HepG2 (cell line): ENCODE measurements at regions not wholly inside any gene's neighbourhood (a gene's known extent, or its start where the extent isn't known, plus 50 kb on each side); places are given as distances from the start of the nearest gene placed in this dataset.

Experiments used
- ATAC-seq: fragments of 200-7000 bp; cut with Tn5 transposase; 3 replicates; pipeline ENCODE4 v1.9.1; 2020; ENCODE audit warnings: mild to moderate bottlenecking, moderate library complexity
- BruUV-seq: library from RNA; stranded (reverse); fragments of 400-500 nt; replicated peaks from 2 replicates; lab custom pipeline; 2021; lab: Mats Ljungman, UMichigan
- CTCF ChIA-PET: fragments of 300-600 bp; formaldehyde crosslinking; extraction: SDS; loops from one replicate; lab custom pipeline; 2021; ENCODE audit warnings: low total read pairs, inconsistent platforms, low intra/inter-chr PET ratio; lab: Yijun Ruan, JAX
- POLR2A ChIA-PET: fragments of 350-600 bp; sonication (Branson Sonifier 250); formaldehyde crosslinking; loops from one replicate; lab custom pipeline; 2020; ENCODE audit warnings: antibody characterized with exemption, inconsistent platforms; lab: Yijun Ruan, JAX
- DNase-seq: peaks from one replicate; pipeline ENCODE4 v3.0.0-alpha.2; 2015; ENCODE audit warnings: low spot score
- FAIRE-seq: peaks from 3 replicates; lab custom pipeline; 2011; peaks lifted over from hg19 to GRCh38; lab: Jason Lieb, UNC
- H2AFZ ChIP-seq: one replicate; pipeline ENCODE4 v1.6.1; 2011; ENCODE audit warnings: low read length, inconsistent platforms
- H3K27ac ChIP-seq: fragments of 300-600 bp; 3 replicates; pipeline ENCODE4 v1.8.0; 2011; ENCODE audit warnings: mixed run types, mild to moderate bottlenecking, mixed read lengths, low read length, inconsistent platforms; ENCODE audit not compliant: insufficient read depth; ENCODE audit errors: extremely low read length
- H3K27me3 ChIP-seq, 2 experiments: fragments of 200-600 bp in 1 of 2; 2 replicates in 1 of 2; 3 replicates in 1 of 2; pipeline versions ENCODE4 v1.6.0 to v1.8.0; 2011; ENCODE audit warnings: low read length in 2 of 2, mild to moderate bottlenecking in 2 of 2, moderate library complexity in 2 of 2, inconsistent platforms in 1 of 2; ENCODE audit not compliant: insufficient read depth in 2 of 2, control insufficient read depth in 1 of 2
- H3K36me3 ChIP-seq, 2 experiments: fragments of 200-600 bp in 1 of 2; replicated peaks in 1 of 2; 2 replicates in 1 of 2; 3 replicates in 1 of 2; pipeline versions ENCODE4 v1.5.1 to v1.8.0; 2011; ENCODE audit warnings: low read length in 2 of 2, inconsistent platforms in 1 of 2; ENCODE audit not compliant: insufficient read depth in 2 of 2, control insufficient read depth in 1 of 2
- H3K4me1 ChIP-seq: 2 replicates; pipeline ENCODE4 v1.5.1; 2012; ENCODE audit warnings: low read length, inconsistent platforms; ENCODE audit not compliant: insufficient read depth
- H3K4me2 ChIP-seq: 2 replicates; pipeline ENCODE4 v1.6.0; 2011; ENCODE audit warnings: low read depth, low read length, inconsistent platforms
- H3K4me3 ChIP-seq, 3 experiments: fragments of 200-600 bp in 1 of 3; sonication (generic), shearing (Covaris generic) in 1 of 3; replicated peaks in 1 of 3; 2 replicates each; pipeline ENCODE4 v1.5.1; 2011 to 2016; ENCODE audit warnings: low read length in 3 of 3, inconsistent platforms in 2 of 3, low read depth in 2 of 3, mild to moderate bottlenecking in 2 of 3, control low read depth in 1 of 3, mixed read lengths in 1 of 3; ENCODE audit not compliant: insufficient read depth in 1 of 3
- H3K79me2 ChIP-seq: one replicate; pipeline ENCODE4 v1.6.1; 2011; ENCODE audit warnings: low read length, inconsistent platforms; ENCODE audit not compliant: insufficient read depth
- H3K9ac ChIP-seq: 2 replicates; pipeline ENCODE4 v1.6.0; 2011; ENCODE audit warnings: mild to moderate bottlenecking, low read depth, low read length, inconsistent platforms; ENCODE audit not compliant: insufficient read depth
- H3K9me3 ChIP-seq: 2 replicates; pipeline ENCODE4 v1.5.1; 2012; ENCODE audit warnings: mild to moderate bottlenecking, low read length
- H4K20me1 ChIP-seq: 2 replicates; pipeline ENCODE4 v1.6.0; 2011; ENCODE audit warnings: inconsistent platforms, mild to moderate bottlenecking, low read length, moderate library complexity; ENCODE audit not compliant: insufficient read depth
- EED ChIP-seq: sonication (generic); formaldehyde crosslinking; IDR thresholded peaks from 2 replicates; pipeline ENCODE4 v1.5.0; 2020; ENCODE audit warnings: mild to moderate bottlenecking, missing genetic modification reagents
- ESRRA ChIP-seq: sonication (generic); formaldehyde crosslinking; IDR thresholded peaks from 2 replicates; pipeline ENCODE4 v1.5.1; 2020; ENCODE audit warnings: mild to moderate bottlenecking, low read depth, missing genetic modification reagents
- FOXK2 ChIP-seq: fragments of 450-650 bp; IDR thresholded peaks from 2 replicates; pipeline ENCODE4 v1.6.1; 2016
- GATAD1 ChIP-seq: IDR thresholded peaks from 2 replicates; pipeline ENCODE4 v1.6.1; 2016; ENCODE audit warnings: missing genetic modification reagents, missing compliant biosample characterization
- GATAD2A ChIP-seq: IDR thresholded peaks from 2 replicates; pipeline ENCODE4 v1.6.1; 2016
- MYC ChIP-seq: sonication (generic); formaldehyde crosslinking; IDR thresholded peaks from 2 replicates; pipeline ENCODE4 v1.9.0; 2021; ENCODE audit warnings: missing genetic modification reagents, borderline replicate concordance
- NFIB ChIP-seq: sonication (generic); formaldehyde crosslinking; IDR thresholded peaks from 2 replicates; pipeline ENCODE4 v1.9.0; 2021; ENCODE audit warnings: missing genetic modification reagents, mild to moderate bottlenecking, borderline replicate concordance
- SIN3B ChIP-seq: fragments of 150-350 bp; IDR thresholded peaks from 2 replicates; pipeline ENCODE4 v1.6.1; 2014; ENCODE audit warnings: low read length
- SP1 ChIP-seq, 2 experiments: fragments of 450-650 bp in 1 of 2; sonication (generic) in 1 of 2; formaldehyde crosslinking in 1 of 2; IDR thresholded peaks; 2 replicates each; pipeline versions ENCODE4 v1.4.0 to v1.6.1; 2016 to 2020; ENCODE audit warnings: missing genetic modification reagents in 1 of 2
- TBX3 ChIP-seq: fragments of 450-650 bp; IDR thresholded peaks from 2 replicates; pipeline ENCODE4 v1.6.1; 2017; ENCODE audit warnings: antibody characterized with exemption, mild to moderate bottlenecking, inconsistent platforms, borderline replicate concordance
- THYN1 ChIP-seq: sonication (generic); formaldehyde crosslinking; IDR thresholded peaks from 2 replicates; pipeline ENCODE4 v1.8.1; 2023; ENCODE audit warnings: low read depth, mild to moderate bottlenecking, moderate library complexity, missing genetic modification reagents, borderline replicate concordance
- ZBTB20 ChIP-seq: sonication (generic); formaldehyde crosslinking; IDR thresholded peaks from 2 replicates; pipeline ENCODE4 v1.8.1; 2023; ENCODE audit warnings: missing genetic modification reagents, low read depth, mild to moderate bottlenecking, borderline replicate concordance
- ZFP1 ChIP-seq: IDR thresholded peaks from 2 replicates; pipeline ENCODE4 v1.6.1; 2016
- ZFX ChIP-seq: sonication (generic); formaldehyde crosslinking; IDR thresholded peaks from 2 replicates; pipeline ENCODE4 v1.4.0; 2020; ENCODE audit warnings: mild to moderate bottlenecking, low read depth, missing genetic modification reagents, moderate library complexity
- ZNF235 ChIP-seq: sonication (generic); formaldehyde crosslinking; IDR thresholded peaks from 2 replicates; pipeline ENCODE4 v1.8.1; 2023; ENCODE audit warnings: mild to moderate bottlenecking, missing genetic modification reagents, borderline replicate concordance
- ZNF281 ChIP-seq: sonication (generic); formaldehyde crosslinking; IDR thresholded peaks from 2 replicates; pipeline ENCODE4 v1.4.0; 2020; ENCODE audit warnings: missing genetic modification reagents, borderline replicate concordance
- ZNF354B ChIP-seq: sonication (generic); formaldehyde crosslinking; IDR thresholded peaks from 2 replicates; pipeline ENCODE4 v1.8.0; 2022; ENCODE audit warnings: mild to moderate bottlenecking, missing genetic modification reagents
- ZNF510 ChIP-seq: sonication (generic); formaldehyde crosslinking; IDR thresholded peaks from 2 replicates; pipeline ENCODE4 v1.4.0; 2020; ENCODE audit warnings: low read depth, mild to moderate bottlenecking, missing genetic modification reagents
- WGBS: methylation state at CpG from one replicate; pipeline ENCODE4 v1.1.6; 2017; ENCODE audit warnings: low lambda C conversion rate; 5-methylcytosine and 5-hydroxymethylcytosine counted together
- in situ Hi-C: cut with HindIII; loops from 2 replicates; pipeline ENCODE4 v1.10.0; 2017; ENCODE audit warnings: low pct_unique_long_range_greater_than_20kb; ENCODE audit not compliant: extremely low pct_ligation_motif_present
- intact Hi-C: fragments of 100-400 bp; cut with micrococcal nuclease; formaldehyde crosslinking; loops from one replicate; pipeline ENCODE4 v1.10.0; 2022; ENCODE audit not compliant: unreplicated experiment

DNA sequence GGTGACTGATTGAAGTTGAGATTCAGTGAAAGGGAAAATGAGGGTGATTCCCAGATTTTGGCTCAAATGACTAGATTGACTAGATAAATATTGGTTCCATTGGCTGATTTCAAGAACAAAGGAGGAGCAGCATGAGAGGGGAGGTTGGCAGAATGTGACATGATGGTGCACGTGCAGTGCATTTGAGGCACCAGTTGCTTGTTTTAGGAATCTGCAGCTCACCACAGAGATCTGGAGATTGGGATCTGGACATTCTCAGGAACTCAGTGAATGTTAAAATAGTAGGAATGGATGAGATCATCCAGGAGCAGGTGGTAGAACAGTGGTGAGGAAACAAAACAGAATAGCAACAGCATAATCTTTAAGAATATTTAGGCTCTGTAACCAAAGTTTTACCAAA lies 496.3 kb downstream of the DHX35 start:
- Histone ChIP-seq H2AFZ (no peak overlapping the region), H3K9me3 (peaks cover 29% of the 10 kb centered on the region), H3K36me3 (no peaks in the 10 kb centered on the region), H3K9ac (no peak overlapping the region), H3K27me3 (no peaks in the 10 kb centered on the region), H3K4me1 (no peaks in the 10 kb centered on the region), H3K27ac (no peak overlapping the region), H3K4me3 (no peak overlapping the region), H4K20me1 (no peaks in the 10 kb centered on the region), H3K4me2 (no peak overlapping the region), H3K79me2 (no peaks in the 10 kb centered on the region)
- intact Hi-C loops (no loop called here), in situ Hi-C loops (no loop called here)
- 0% methylated on average over 1 of the region's 1 CpG for WGBS
- TF ChIP-seq FOXK2 = no peak
- TF ChIP-seq GATAD2A (CRISPR knock-in tag) = no peak
- no peak for TF ChIP-seq EED
- TF ChIP-seq ZFP1 = no peak
- no peak for TF ChIP-seq ZNF281 (CRISPR knock-in tag)
- TF ChIP-seq THYN1 (CRISPR knock-in tag) = no peak
- TF ChIP-seq GATAD1 = no peak
- BruUV-seq = no TSS peak
- FAIRE-seq (no peak), DNase-seq (no peak), ATAC-seq (no peak)
- ChIA-PET POLR2A (no interaction called here), CTCF (no interaction called here)

DNA sequence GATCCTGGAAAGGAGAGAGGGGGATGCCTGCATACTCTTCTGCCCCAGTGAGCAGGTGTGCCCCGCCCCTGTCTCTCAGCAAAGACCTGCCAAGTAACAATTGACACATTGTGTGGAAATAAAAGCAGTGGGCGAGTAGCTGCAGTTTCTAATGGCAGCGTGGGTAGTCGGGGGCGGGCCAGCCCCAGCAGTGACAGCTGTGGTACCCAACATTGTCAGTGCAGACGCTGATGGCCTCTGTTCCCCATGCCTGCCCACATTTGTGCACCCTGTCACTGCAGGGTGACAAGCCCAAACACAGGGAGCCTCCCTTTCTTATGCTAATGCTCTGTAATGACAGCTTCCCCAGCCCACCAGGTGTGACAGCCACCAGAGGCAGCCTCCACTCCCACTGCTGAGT lies 491.7 kb downstream of the DHX35 start:
- in situ Hi-C loops (no loop called here), intact Hi-C loops (no loop called here)
- ATAC-seq = no peak
- DNase-seq = no peak
- Histone ChIP-seq H3K27me3 (no peaks in the 10 kb centered on the region), H2AFZ (no peak overlapping the region), H3K9me3 (peaks cover 39% of the 10 kb centered on the region), H3K4me2 (no peak overlapping the region), H3K36me3 (no peaks in the 10 kb centered on the region), H3K4me3 (no peak overlapping the region), H3K79me2 (no peaks in the 10 kb centered on the region), H3K9ac (no peak overlapping the region), H4K20me1 (no peaks in the 10 kb centered on the region)
- no peak for FAIRE-seq
- CTCF ChIA-PET = no interaction called here
- no peak for TF ChIP-seq TBX3
- TF ChIP-seq ZNF510 (CRISPR knock-in tag) = no peak
- TF ChIP-seq ZNF354B (CRISPR knock-in tag) = no peak
- no peak for TF ChIP-seq SP1 (IDR thresholded peaks at IDR 0.05)
- no peak for TF ChIP-seq SP1 (CRISPR knock-in tag; IDR thresholded peaks at IDR 0.05)
- no peak for TF ChIP-seq ZBTB20 (CRISPR knock-in tag)
- no peak for TF ChIP-seq NFIB (CRISPR knock-in tag)
- no peak for TF ChIP-seq ESRRA
- no peak for TF ChIP-seq SIN3B
- no peak for TF ChIP-seq ZFX (CRISPR knock-in tag)
- TF ChIP-seq MYC (CRISPR knock-in tag) = no peak
- TF ChIP-seq ZNF235 (CRISPR knock-in tag) = no peak
- TF ChIP-seq, all 625 proteins: peak for 0
- 0% methylated on average over 6 of the region's 6 CpGs for WGBS
- POLR2A ChIA-PET = no interaction called here
- H3K27ac ChIP-seq = no peak overlapping the region
- no peaks in the 10 kb centered on the region for H3K4me1 ChIP-seq
- no TSS peak for BruUV-seq
